ENCODE measurements at regions not wholly inside any gene's neighbourhood (a gene's known extent, or its start where the extent isn't known, plus 50 kb on each side); places are given as distances from the start of the nearest gene placed in this dataset.
A peak's percentile ranks its signal among the peaks of the same experiment; 100 is the strongest.

GRCh38 chr1:175848329-175848728, 104.9 kb upstream of the TNR start:
- Histone ChIP-seq H3K9ac (no peak overlapping the region), H3K4me2 (no peak overlapping the region), H3K9me3 (no peaks in the 10 kb centered on the region), H3K27me3 (no peaks in the 10 kb centered on the region), H3K4me3 (no peak overlapping the region), H3K36me3 (no peaks in the 10 kb centered on the region), H3K4me1 (no peaks in the 10 kb centered on the region), H4K20me1 (no peaks in the 10 kb centered on the region), H3K27ac (no peak overlapping the region)
- TF ChIP-seq Cebpa-rat (IDR thresholded peaks at IDR 0.05): no peak

- H3K27me3 ChIP-seq: no peaks in the 10 kb centered on the region
- H3K9me3 ChIP-seq: no peaks in the 10 kb centered on the region
- no peak overlapping the region for H3K27ac ChIP-seq
- H4K20me1 ChIP-seq: no peaks in the 10 kb centered on the region
- H3K9ac ChIP-seq: no peak overlapping the region
- H3K4me3 ChIP-seq: no peak overlapping the region
- TF ChIP-seq Cebpa-rat (IDR thresholded peaks at IDR 0.05): no peak
- H3K4me1 ChIP-seq: peaks cover 6% of the 10 kb centered on the region; the same call in 1 of the 2 replicates
- H3K36me3 ChIP-seq: no peaks in the 10 kb centered on the region
- H3K4me2 ChIP-seq: no peak overlapping the region
Measured at GRCh38 chr1:175845985-175846384, 102.6 kb upstream of the TNR start.

- no peak overlapping the region for H3K4me3 ChIP-seq
- no peaks in the 10 kb centered on the region for H4K20me1 ChIP-seq
- no peak overlapping the region for H3K9ac ChIP-seq
- TF ChIP-seq Cebpa-rat (IDR thresholded peaks at IDR 0.05): no peak
- H3K4me2 ChIP-seq: no peak overlapping the region
- no peaks in the 10 kb centered on the region for H3K27me3 ChIP-seq
- no peak overlapping the region for H3K27ac ChIP-seq
- H3K4me1 ChIP-seq: peaks cover 6% of the 10 kb centered on the region; the same call in 1 of the 2 replicates
- H3K36me3 ChIP-seq: no peaks in the 10 kb centered on the region
- no peaks in the 10 kb centered on the region for H3K9me3 ChIP-seq
Measured at GRCh38 chr1:175845338-175845737, 101.9 kb upstream of the TNR start.

- H3K9ac ChIP-seq: no peak overlapping the region
- no peaks in the 10 kb centered on the region for H3K36me3 ChIP-seq
- H3K4me2 ChIP-seq: no peak overlapping the region
- no peak overlapping the region for H3K4me3 ChIP-seq
- no peaks in the 10 kb centered on the region for H3K9me3 ChIP-seq
- no peaks in the 10 kb centered on the region for H3K27me3 ChIP-seq
- H3K27ac ChIP-seq: no peak overlapping the region
- no peaks in the 10 kb centered on the region for H4K20me1 ChIP-seq
- TF ChIP-seq Cebpa-rat (IDR thresholded peaks at IDR 0.05): no peak
- peaks cover 6% of the 10 kb centered on the region; the same call in 1 of the 2 replicates for H3K4me1 ChIP-seq
Measured at GRCh38 chr1:175844877-175845276, 101.5 kb upstream of the TNR start.

GRCh38 chr1:175842550-175842949, 99.2 kb upstream of the TNR start:
- Histone ChIP-seq H3K4me2 (no peak overlapping the region), H3K4me3 (no peak overlapping the region), H3K4me1 (peaks cover 6% of the 10 kb centered on the region; the same call in 1 of the 2 replicates), H3K9me3 (no peaks in the 10 kb centered on the region), H3K27me3 (no peaks in the 10 kb centered on the region), H4K20me1 (no peaks in the 10 kb centered on the region), H3K27ac (no peak overlapping the region), H3K9ac (no peak overlapping the region), H3K36me3 (no peaks in the 10 kb centered on the region)
- no peak for TF ChIP-seq Cebpa-rat (IDR thresholded peaks at IDR 0.05)

- Histone ChIP-seq H3K27me3 (no peaks in the 10 kb centered on the region), H3K36me3 (no peaks in the 10 kb centered on the region), H3K4me2 (no peak overlapping the region), H3K9ac (no peak overlapping the region), H3K4me1 (peaks cover 6% of the 10 kb centered on the region; the same call in 1 of the 2 replicates), H3K27ac (no peak overlapping the region), H3K4me3 (no peak overlapping the region), H4K20me1 (no peaks in the 10 kb centered on the region), H3K9me3 (no peaks in the 10 kb centered on the region)
- TF ChIP-seq Cebpa-rat (IDR thresholded peaks at IDR 0.05): no peak
Measured at GRCh38 chr1:175841738-175842187, 98.4 kb upstream of the TNR start.

GRCh38 chr1:175840787-175841186, 97.4 kb upstream of the TNR start:
- H3K4me3 ChIP-seq: no peak overlapping the region

GRCh38 chr1:175839779-175840669, 96.6 kb upstream of the TNR start:
- no peak for TF ChIP-seq Cebpa-rat (IDR thresholded peaks at IDR 0.05)
- Histone ChIP-seq H3K36me3 (no peaks in the 10 kb centered on the region), H3K4me1 (peaks cover 6% of the 10 kb centered on the region; the same call in 1 of the 2 replicates), H3K9me3 (no peaks in the 10 kb centered on the region), H3K4me3 (no peak overlapping the region), H3K27me3 (no peaks in the 10 kb centered on the region), H3K9ac (no peak overlapping the region), H3K4me2 (no peak overlapping the region), H4K20me1 (no peaks in the 10 kb centered on the region), H3K27ac (no peak overlapping the region)

More at GRCh38 chr1:175840787-175841186, 97.4 kb upstream of the TNR start:
- Histone ChIP-seq H4K20me1 (no peaks in the 10 kb centered on the region), H3K9me3 (no peaks in the 10 kb centered on the region), H3K9ac (no peak overlapping the region), H3K27ac (no peak overlapping the region), H3K4me2 (no peak overlapping the region), H3K36me3 (no peaks in the 10 kb centered on the region), H3K27me3 (no peaks in the 10 kb centered on the region), H3K4me1 (peaks cover 6% of the 10 kb centered on the region; the same call in 1 of the 2 replicates)
- no peak for TF ChIP-seq Cebpa-rat (IDR thresholded peaks at IDR 0.05)

GRCh38 chr1:175834597-175834996, 91.2 kb upstream of the TNR start:
- Histone ChIP-seq H3K4me2 (no peak overlapping the region), H3K27me3 (no peaks in the 10 kb centered on the region), H4K20me1 (no peaks in the 10 kb centered on the region), H3K27ac (no peak overlapping the region), H3K9me3 (0 out of 2 replicates have a peak, but pooled peaks cover 12% of the 10 kb centered on the region), H3K4me1 (peaks cover 13% of the 10 kb centered on the region), H3K4me3 (no peak overlapping the region), H3K36me3 (no peaks in the 10 kb centered on the region), H3K9ac (no peak overlapping the region)
- no peak for TF ChIP-seq Cebpa-rat (IDR thresholded peaks at IDR 0.05)

- Histone ChIP-seq H4K20me1 (no peaks in the 10 kb centered on the region), H3K4me2 (peak overlapping the region; percentile 18; the same call in 1 of the 2 replicates), H3K27ac (no peak overlapping the region), H3K4me3 (no peak overlapping the region), H3K36me3 (no peaks in the 10 kb centered on the region), H3K4me1 (peaks cover 13% of the 10 kb centered on the region), H3K9ac (no peak overlapping the region), H3K9me3 (peaks cover 16% of the 10 kb centered on the region; the same call in 1 of the 2 replicates), H3K27me3 (no peaks in the 10 kb centered on the region)
- TF ChIP-seq Cebpa-rat (IDR thresholded peaks at IDR 0.05): no peak
Measured at GRCh38 chr1:175833951-175834350, 90.6 kb upstream of the TNR start.
